Heart left ventricle (tissue), 16 donors: ENCODE measurements at regions not wholly inside any gene's neighbourhood (a gene's known extent, or its start where the extent isn't known, plus 50 kb on each side); places are given as distances from the start of the nearest gene placed in this dataset.

ENCODE experiments used
- ATAC-seq, 4 donors: fragments of 200-7000 bp; cut with Tn5 transposase; one replicate each; pipeline ENCODE4 v1.9.1; 2020 to 2022; ENCODE audit warnings: moderate library complexity in 4 of 4, mild to moderate bottlenecking in 3 of 4, moderate number of reproducible peaks in 1 of 4
- DNase-seq, 5 donors: peaks; one replicate each; pipeline ENCODE4 v3.0.0-alpha.2; 2020
- H3K27ac ChIP-seq, 12 donors: fragments of 200-600 bp; sonication (generic) in 4 of 12; one replicate each; pipeline versions ENCODE4 v1.5.0 to v1.8.0; 2016 to 2022; ENCODE audit warnings: mild to moderate bottlenecking in 2 of 12
- H3K27me3 ChIP-seq, 9 donors: fragments of 200-600 bp; sonication (generic) in 2 of 9; one replicate each; pipeline versions ENCODE4 v1.5.1 to v1.8.0; 2016 to 2022; ENCODE audit warnings: mild to moderate bottlenecking in 3 of 9
- H3K36me3 ChIP-seq, 9 donors: fragments of 200-600 bp; sonication (generic) in 2 of 9; one replicate each; pipeline versions ENCODE4 v1.5.0 to v1.8.0; 2018 to 2022; ENCODE audit warnings: mild to moderate bottlenecking in 2 of 9
- H3K4me1 ChIP-seq, 12 donors: fragments of 200-600 bp; sonication (generic) in 4 of 12; one replicate each; pipeline versions ENCODE4 v1.5.0 to v1.8.0; 2016 to 2022; ENCODE audit warnings: mild to moderate bottlenecking in 3 of 12
- H3K4me3 ChIP-seq, 12 donors: fragments of 200-600 bp; sonication (generic) in 4 of 12; one replicate each; pipeline versions ENCODE4 v1.5.0 to v1.8.0; 2017 to 2022; ENCODE audit warnings: mild to moderate bottlenecking in 9 of 12, moderate library complexity in 4 of 12
- H3K9me3 ChIP-seq, 12 donors: fragments of 200-600 bp; sonication (generic) in 4 of 12; one replicate each; pipeline versions ENCODE4 v1.5.0 to v1.8.0; 2016 to 2022; ENCODE audit warnings: mild to moderate bottlenecking in 1 of 12
- POLR2A ChIP-seq, 2 donors: fragments of 450-650 bp; IDR thresholded peaks; one replicate each; pipeline ENCODE4 v1.6.1; 2017; ENCODE audit warnings: antibody characterized with exemption in 2 of 2, mild to moderate bottlenecking in 2 of 2, moderate library complexity in 2 of 2
- whole genome bisulfite sequencing, 4 donors: extraction: QIAGEN DNeasy Blood & Tissue Kit in 2 of 4; methylation state at CpG; one replicate each; pipeline versions ENCODE4 v1.1.5 to v1.1.7; 2013 to 2018; 5-methylcytosine and 5-hydroxymethylcytosine counted together
- intact Hi-C, 10 donors: fragments of 100-400 bp; cut with DNase I; formaldehyde crosslinking; loops; one replicate each; pipeline versions ENCODE4 v1.11.1 to v1.14.2; 2022
- TF ChIP-seq, protein P1 (sequence below), 12 donors: fragments of 200-600 bp; sonication (generic) in 4 of 12; IDR thresholded peaks; one replicate each; pipeline versions ENCODE4 v1.5.0 to v1.8.0; 2018 to 2022; ENCODE audit warnings: antibody characterized with exemption in 12 of 12, mild to moderate bottlenecking in 5 of 12
- donor health status: ischemic (EF 13 %, LVEDD 7.1; RV severe dilation, severe dysfunction).
- donor health status: healthy with polysubstance abuse.
- donor health status: DM: no; HTN: yes; CAD: no.
- donor health status: DM: no; HTN: no; CAD: no.
- donor health status: ischemic (EF 25% LVEDD 6.9; RV normal size, moderate dysfunction).
- donor health status: ischemic (EF 25% LVEDD 5.7; RV mildly dilated, moderate dysfunction).
- donor health status: healthy.
- donor health status: DM: yes; HTN: yes; CAD: no.
- donor health status: ischemic (EF 35%, LVEDD 5.7; RV mildly dilated, moderate dysfunction).
- donor health status: nonischemic (EF 11% LVEDD 7.7; RV severe dilation, severe dysfunction).
- donor health status: DM: yes; HTN: yes; CAD: no.
- donor health status: PGD.
- donor health status: ischemic (EF 29% LVEDD 5.4; RV normal size, mild dysfunction).
- donor health status: nonischemic (EF 23%, LVEDD 6.1; RV moderate dilation, normal function).

DNA sequence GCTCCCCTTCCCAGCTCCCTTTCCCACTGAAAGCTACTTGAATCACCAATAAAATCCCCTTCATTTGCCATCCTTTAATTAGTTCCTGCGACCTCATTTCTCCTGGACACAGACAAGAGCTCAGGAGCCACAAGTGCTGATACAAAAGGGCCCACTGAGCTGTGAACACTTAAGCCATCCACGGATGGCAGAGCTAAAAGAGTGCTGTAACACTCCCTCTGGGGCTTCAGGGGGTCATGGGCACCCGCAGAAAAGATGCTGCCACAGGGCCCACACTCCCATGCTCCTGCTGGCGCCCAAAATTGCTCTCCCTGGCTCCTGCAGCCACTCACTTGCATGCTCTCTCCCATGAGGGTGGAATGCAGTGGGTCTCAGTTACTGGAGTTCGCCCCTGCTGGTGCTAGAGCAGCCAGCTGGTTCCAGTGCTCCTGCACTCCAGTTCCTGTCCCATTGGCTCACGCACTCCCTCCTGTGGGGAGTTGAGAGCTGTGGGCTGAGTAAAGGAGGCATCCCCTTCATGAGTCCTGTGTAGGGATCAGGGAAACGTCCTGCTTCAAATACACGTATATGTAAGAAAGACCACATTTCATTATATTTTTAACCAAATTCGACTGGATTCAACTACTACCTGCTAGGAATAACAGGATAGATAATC, 1291.0 kb downstream of the ARAP2 start:
- ATAC-seq: no peak
- TF ChIP-seq POLR2A (IDR thresholded peaks at IDR 0.05): no peak
- TF ChIP-seq, protein P1, sequence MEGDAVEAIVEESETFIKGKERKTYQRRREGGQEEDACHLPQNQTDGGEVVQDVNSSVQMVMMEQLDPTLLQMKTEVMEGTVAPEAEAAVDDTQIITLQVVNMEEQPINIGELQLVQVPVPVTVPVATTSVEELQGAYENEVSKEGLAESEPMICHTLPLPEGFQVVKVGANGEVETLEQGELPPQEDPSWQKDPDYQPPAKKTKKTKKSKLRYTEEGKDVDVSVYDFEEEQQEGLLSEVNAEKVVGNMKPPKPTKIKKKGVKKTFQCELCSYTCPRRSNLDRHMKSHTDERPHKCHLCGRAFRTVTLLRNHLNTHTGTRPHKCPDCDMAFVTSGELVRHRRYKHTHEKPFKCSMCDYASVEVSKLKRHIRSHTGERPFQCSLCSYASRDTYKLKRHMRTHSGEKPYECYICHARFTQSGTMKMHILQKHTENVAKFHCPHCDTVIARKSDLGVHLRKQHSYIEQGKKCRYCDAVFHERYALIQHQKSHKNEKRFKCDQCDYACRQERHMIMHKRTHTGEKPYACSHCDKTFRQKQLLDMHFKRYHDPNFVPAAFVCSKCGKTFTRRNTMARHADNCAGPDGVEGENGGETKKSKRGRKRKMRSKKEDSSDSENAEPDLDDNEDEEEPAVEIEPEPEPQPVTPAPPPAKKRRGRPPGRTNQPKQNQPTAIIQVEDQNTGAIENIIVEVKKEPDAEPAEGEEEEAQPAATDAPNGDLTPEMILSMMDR (IDR thresholded peaks at IDR 0.05): no peak

DNA sequence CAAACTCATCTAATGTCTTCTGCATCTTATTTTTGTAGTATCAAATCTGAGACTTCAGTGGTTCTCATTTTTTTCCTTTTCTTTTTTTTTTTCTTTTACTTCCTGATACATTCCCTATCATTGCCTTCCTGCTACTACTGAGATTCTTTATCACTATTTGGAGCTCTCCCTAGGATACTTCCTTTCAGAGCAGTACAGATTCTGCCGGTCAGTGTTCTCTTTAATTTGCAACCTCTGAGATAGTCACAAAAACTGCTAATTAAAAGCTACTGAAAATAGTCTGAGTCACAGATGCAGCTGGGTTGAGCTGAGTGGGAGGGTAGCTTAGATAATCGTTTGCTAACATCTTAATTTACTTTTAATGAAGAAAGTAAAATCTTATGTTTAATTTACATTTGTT, 1279.7 kb downstream of the ARAP2 start:
- TF ChIP-seq, protein P1 (IDR thresholded peaks at IDR 0.05): no peak
- TF ChIP-seq POLR2A (IDR thresholded peaks at IDR 0.05): no peak
- Histone ChIP-seq H3K27ac (no peak overlapping the region), H3K9me3 (no peaks in the 10 kb centered on the region), H3K36me3 (no peaks in the 10 kb centered on the region), H3K27me3 (no peaks in the 10 kb centered on the region), H3K4me1 (no peaks in the 10 kb centered on the region), H3K4me3 (no peak overlapping the region)
- ATAC-seq (no peak), DNase-seq (no peak)
- intact Hi-C loops: no loop called here
- 9 to 15% (median 11%) methylated on average over 2 of the region's 2 CpGs for WGBS, 4 donors

More for the DNA sequence above, 1291.0 kb downstream of the ARAP2 start:
- DNase-seq: no peak
- intact Hi-C loops: no loop called here
- peaks cover 0 to 4% (median 0%) of the 10 kb centered on the region in 12 donors for H3K9me3 ChIP-seq
- H3K4me1 ChIP-seq: no peaks in the 10 kb centered on the region
- no peaks in the 10 kb centered on the region for H3K27me3 ChIP-seq
- no peaks in the 10 kb centered on the region for H3K36me3 ChIP-seq
- H3K4me3 ChIP-seq: no peak overlapping the region
- no peak overlapping the region for H3K27ac ChIP-seq
- WGBS, 4 donors: 69 to 76% (median 72%) methylated on average over 8 to 9 of the region's 9 CpGs

DNA sequence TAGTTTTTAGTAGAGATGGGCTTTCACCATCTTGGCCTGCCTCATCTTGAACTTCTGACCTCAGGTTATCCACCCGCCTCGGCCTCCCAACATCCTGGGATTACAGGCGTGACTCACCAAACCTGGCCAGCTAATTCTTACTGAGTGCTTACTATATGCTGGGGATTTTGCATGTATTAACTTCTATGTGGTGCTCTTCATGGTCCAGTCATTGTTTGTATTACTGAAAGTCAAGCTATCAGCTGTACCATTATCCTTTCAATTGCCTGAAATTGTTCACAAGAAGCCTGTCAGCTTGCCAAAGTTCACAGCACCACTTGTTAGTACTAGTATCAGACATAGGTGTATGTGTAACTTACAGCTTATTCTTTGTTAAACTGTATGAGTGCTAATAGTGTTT, 1272.1 kb downstream of the ARAP2 start:
- TF ChIP-seq POLR2A (IDR thresholded peaks at IDR 0.05): no peak
- TF ChIP-seq, protein P1 (IDR thresholded peaks at IDR 0.05): no peak
- H3K36me3 ChIP-seq: no peaks in the 10 kb centered on the region
- no peak overlapping the region for H3K27ac ChIP-seq
- H3K4me1 ChIP-seq: no peaks in the 10 kb centered on the region
- H3K4me3 ChIP-seq: no peak overlapping the region
- H3K27me3 ChIP-seq: no peaks in the 10 kb centered on the region
- DNase-seq (no peak), ATAC-seq (no peak)
- 79 to 88% (median 85%) methylated on average over 3 of the region's 3 CpGs for WGBS, 4 donors
- H3K9me3 ChIP-seq: no peaks in the 10 kb centered on the region
- intact Hi-C loops: no loop called here

DNA sequence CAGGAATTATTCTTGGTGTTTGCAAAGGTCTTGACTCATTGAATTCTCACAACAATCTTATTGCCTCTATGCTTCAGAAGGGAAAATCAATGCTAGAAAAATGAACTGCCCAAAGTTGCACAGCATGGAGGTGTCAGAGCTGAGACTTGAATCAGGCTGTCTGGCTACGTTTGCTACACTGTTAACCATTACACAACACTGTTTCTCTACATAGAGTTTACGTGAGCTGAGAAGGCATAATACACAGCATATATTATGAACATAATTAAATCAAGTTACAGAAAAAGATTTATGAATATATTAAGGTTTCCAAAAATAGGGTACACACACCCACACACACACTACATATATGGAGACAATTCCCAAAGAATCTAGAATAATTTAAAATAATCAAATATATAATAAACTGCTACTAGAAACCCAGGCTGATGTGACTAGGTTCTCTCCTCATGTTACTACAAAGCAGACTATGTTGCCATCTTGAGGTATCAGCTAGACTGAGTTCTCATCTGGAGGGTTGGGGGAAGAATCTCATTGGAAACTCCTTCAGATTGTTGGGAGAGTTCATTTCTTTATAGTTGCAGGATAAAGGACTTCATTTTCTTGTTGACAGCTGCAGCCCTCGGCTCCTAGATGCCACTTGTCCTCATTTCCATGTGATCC, 1270.5 kb downstream of the ARAP2 start:
- TF ChIP-seq, protein P1 (IDR thresholded peaks at IDR 0.05): no peak
- TF ChIP-seq POLR2A (IDR thresholded peaks at IDR 0.05): no peak
- no peak overlapping the region for H3K4me3 ChIP-seq
- no peaks in the 10 kb centered on the region for H3K4me1 ChIP-seq
- DNase-seq (no peak), ATAC-seq (no peak)
- H3K27me3 ChIP-seq: no peaks in the 10 kb centered on the region
- H3K9me3 ChIP-seq: no peaks in the 10 kb centered on the region
- WGBS, 4 donors: 49 to 63% (median 53%) methylated on average over 3 of the region's 3 CpGs
- intact Hi-C loops: no loop called here
- no peaks in the 10 kb centered on the region for H3K36me3 ChIP-seq
- H3K27ac ChIP-seq: no peak overlapping the region
